ENCODE measurements at regions not wholly inside any gene's neighbourhood (a gene's known extent, or its start where the extent isn't known, plus 50 kb on each side); places are given as distances from the start of the nearest gene placed in this dataset.
A peak's percentile ranks its signal among the peaks of the same experiment; 100 is the strongest.

GRCh38 chr17:30720013-30720471 lies 104.5 kb downstream of the CRLF3 start:
- no peak for TF ChIP-seq CTCF (IDR thresholded peaks at IDR 0.05)

- peak; percentile 72 for TF ChIP-seq CTCF (IDR thresholded peaks at IDR 0.05)
These were observed 105.1 kb downstream of the CRLF3 start for GRCh38 chr17:30719131-30719973.

- no peak for TF ChIP-seq CTCF (IDR thresholded peaks at IDR 0.05)
These were observed 107.0 kb downstream of the CRLF3 start for GRCh38 chr17:30717291-30718098.

- TF ChIP-seq CTCF (IDR thresholded peaks at IDR 0.05), result no peak
These were observed 107.8 kb downstream of the CRLF3 start for GRCh38 chr17:30716461-30717290.

GRCh38 chr17:30701498-30701989 lies 122.9 kb downstream of the CRLF3 start:
- TF ChIP-seq CTCF (IDR thresholded peaks at IDR 0.05), result no peak

GRCh38 chr17:30697619-30698460 lies 126.7 kb downstream of the CRLF3 start:
- TF ChIP-seq CTCF (IDR thresholded peaks at IDR 0.05), result peak; percentile 93

All from LNCAP (cell line).